ENCODE measurements at regions not wholly inside any gene's neighbourhood (a gene's known extent, or its start where the extent isn't known, plus 50 kb on each side); places are given as distances from the start of the nearest gene placed in this dataset.

GRCh38 chr22:48333323-48333763 is 1494.3 kb downstream of the BRD1 start:
- Histone ChIP-seq H3K4me1 (no peaks in the 10 kb centered on the region), H3K9me3 (peaks cover 0 to 9% (median 0%) of the 10 kb centered on the region in 3 donors), H3K4me3 (no peak overlapping the region), H3K27ac (no peak overlapping the region), H3K36me3 (no peaks in the 10 kb centered on the region), H3K27me3 (peaks cover 0 to 16% (median 0%) of the 10 kb centered on the region in 4 donors)
- no CpG with 5 or more reads among the region's 20 CpGs for WGBS, 2 donors
- TF ChIP-seq POLR2A (IDR thresholded peaks at IDR 0.05) = no peak
- no peak for TF ChIP-seq CTCF (IDR thresholded peaks at IDR 0.05)
- no peak for DNase-seq
- intact Hi-C loops (cut with DNase I) = no loop called here

GRCh38 chr22:48332438-48333322 is 1495.0 kb downstream of the BRD1 start:
- 80 to 88% methylated on average over 5 to 11 of the region's 32 CpGs for WGBS, 2 donors
- H3K36me3 ChIP-seq = no peaks in the 10 kb centered on the region
- no peak for TF ChIP-seq CTCF (IDR thresholded peaks at IDR 0.05)
- no peak for TF ChIP-seq POLR2A (IDR thresholded peaks at IDR 0.05)
- H3K27ac ChIP-seq = no peak overlapping the region
- H3K4me1 ChIP-seq = no peaks in the 10 kb centered on the region
- peaks cover 0 to 13% (median 0%) of the 10 kb centered on the region in 3 donors for H3K9me3 ChIP-seq
- H3K4me3 ChIP-seq = no peak overlapping the region
- peaks cover 0 to 13% (median 0%) of the 10 kb centered on the region in 4 donors for H3K27me3 ChIP-seq
- no peak for DNase-seq
- intact Hi-C loops (cut with DNase I) = no loop called here

GRCh38 chr22:48331691-48332220 is 1495.9 kb downstream of the BRD1 start:
- TF ChIP-seq CTCF (IDR thresholded peaks at IDR 0.05) = no peak
- TF ChIP-seq POLR2A (IDR thresholded peaks at IDR 0.05) = no peak
- no peak overlapping the region for H3K27ac ChIP-seq
- peaks cover 0 to 14% (median 0%) of the 10 kb centered on the region in 3 donors for H3K9me3 ChIP-seq
- H3K4me1 ChIP-seq = no peaks in the 10 kb centered on the region
- WGBS, 2 donors = 77 to 90% methylated on average over 5 to 7 of the region's 12 CpGs
- no peak overlapping the region for H3K4me3 ChIP-seq
- peaks cover 0 to 8% (median 0%) of the 10 kb centered on the region in 4 donors for H3K27me3 ChIP-seq
- intact Hi-C loops (cut with DNase I) = no loop called here
- no peaks in the 10 kb centered on the region for H3K36me3 ChIP-seq
- no peak for DNase-seq

GRCh38 chr22:48331266-48331665 is 1496.4 kb downstream of the BRD1 start:
- intact Hi-C loops (cut with DNase I) = no loop called here
- Histone ChIP-seq H3K27ac (no peak overlapping the region), H3K9me3 (peaks cover 0 to 14% (median 0%) of the 10 kb centered on the region in 3 donors), H3K4me1 (no peaks in the 10 kb centered on the region), H3K36me3 (no peaks in the 10 kb centered on the region), H3K27me3 (peaks cover 0 to 3% (median 0%) of the 10 kb centered on the region in 4 donors), H3K4me3 (no peak overlapping the region)
- no peak for DNase-seq
- WGBS, 2 donors = 76 to 83% methylated on average over 1 to 4 of the region's 9 CpGs
- no peak for TF ChIP-seq POLR2A (IDR thresholded peaks at IDR 0.05)
- TF ChIP-seq CTCF (IDR thresholded peaks at IDR 0.05) = no peak

- no peak for DNase-seq
- intact Hi-C loops (cut with DNase I) = no loop called here
- peaks cover 0 to 14% (median 0%) of the 10 kb centered on the region in 3 donors for H3K9me3 ChIP-seq
- TF ChIP-seq POLR2A (IDR thresholded peaks at IDR 0.05) (no peak), CTCF (IDR thresholded peaks at IDR 0.05) (no peak)
- no peaks in the 10 kb centered on the region for H3K4me1 ChIP-seq
- H3K27ac ChIP-seq = no peak overlapping the region
- H3K36me3 ChIP-seq = no peaks in the 10 kb centered on the region
- 82% methylated on average over 11 of the region's 11 CpGs for WGBS, 2 donors
- H3K27me3 ChIP-seq = no peaks in the 10 kb centered on the region
- no peak overlapping the region for H3K4me3 ChIP-seq
Measured at GRCh38 chr22:48327721-48328120, 1500.0 kb downstream of the BRD1 start.

Data from esophagus squamous epithelium (tissue), 5 donors.